ENCODE measurements at regions not wholly inside any gene's neighbourhood (a gene's known extent, or its start where the extent isn't known, plus 50 kb on each side); places are given as distances from the start of the nearest gene placed in this dataset.
"Not testable (repeated sequence)": the region's sequence is repeated elsewhere in the genome, so short reads cannot be mapped to it uniquely, and the experiment has no call there.

- no peak for DNase-seq (ENCODE audit: insufficient read length, low spot score)
- FAIRE-seq = no peak
These were observed 55.6 kb downstream of the SOWAHC start for GRCh38 chr2:109669731-109670130.

GRCh38 chr2:109670556-109671411, 56.6 kb downstream of the SOWAHC start:
- FAIRE-seq (no peak), DNase-seq (ENCODE audit: insufficient read length, low spot score) (no peak)

- DNase-seq (ENCODE audit: insufficient read length, low spot score) = no peak
- FAIRE-seq = no peak
These were observed 60.9 kb downstream of the SOWAHC start for GRCh38 chr2:109674894-109675534.

GRCh38 chr2:109675666-109676345, 61.6 kb downstream of the SOWAHC start:
- DNase-seq (ENCODE audit: insufficient read length, low spot score) = no peak
- FAIRE-seq = no peak

- FAIRE-seq = no peak
- no peak for DNase-seq (ENCODE audit: insufficient read length, low spot score)
These were observed 62.3 kb downstream of the SOWAHC start for GRCh38 chr2:109676346-109676902.

GRCh38 chr2:109677121-109677731, 63.1 kb downstream of the SOWAHC start:
- not testable (repeated sequence) for DNase-seq (ENCODE audit: insufficient read length, low spot score); FAIRE-seq

- DNase-seq (ENCODE audit: insufficient read length, low spot score) (no peak), FAIRE-seq (no peak)
These were observed 63.8 kb downstream of the SOWAHC start for GRCh38 chr2:109677835-109678580.

- not testable (repeated sequence) for DNase-seq (ENCODE audit: insufficient read length, low spot score)
- FAIRE-seq = peak; percentile 28
These were observed 64.6 kb downstream of the SOWAHC start for GRCh38 chr2:109678724-109679201.

GRCh38 chr2:109679225-109679624, 65.1 kb downstream of the SOWAHC start:
- FAIRE-seq (no peak), DNase-seq (ENCODE audit: insufficient read length, low spot score) (no peak)

GRCh38 chr2:109679626-109680025, 65.5 kb downstream of the SOWAHC start:
- FAIRE-seq (no peak), DNase-seq (ENCODE audit: insufficient read length, low spot score) (no peak)

- FAIRE-seq (no peak), DNase-seq (ENCODE audit: insufficient read length, low spot score) (no peak)
These were observed 66.5 kb downstream of the SOWAHC start for GRCh38 chr2:109680523-109681297.

- FAIRE-seq (no peak), DNase-seq (ENCODE audit: insufficient read length, low spot score) (no peak)
These were observed 67.6 kb downstream of the SOWAHC start for GRCh38 chr2:109681633-109682380.

GRCh38 chr2:109683452-109683851, 69.3 kb downstream of the SOWAHC start:
- DNase-seq (ENCODE audit: insufficient read length, low spot score) (no peak), FAIRE-seq (no peak)

- DNase-seq (ENCODE audit: insufficient read length, low spot score) (no peak), FAIRE-seq (no peak)
These were observed 71.3 kb downstream of the SOWAHC start for GRCh38 chr2:109685453-109685852.

GRCh38 chr2:109686921-109687320, 72.8 kb downstream of the SOWAHC start:
- DNase-seq (ENCODE audit: insufficient read length, low spot score) (no peak), FAIRE-seq (no peak)

GRCh38 chr2:109689182-109689930, 75.2 kb downstream of the SOWAHC start:
- DNase-seq (ENCODE audit: insufficient read length, low spot score) (no peak), FAIRE-seq (no peak)

- FAIRE-seq = no peak
- DNase-seq (ENCODE audit: insufficient read length, low spot score) = no peak
These were observed 75.8 kb downstream of the SOWAHC start for GRCh38 chr2:109689973-109690372.

- FAIRE-seq (no peak), DNase-seq (ENCODE audit: insufficient read length, low spot score) (no peak)
These were observed 76.3 kb downstream of the SOWAHC start for GRCh38 chr2:109690457-109690821.

All from HTR-8/SVneo (cell line).